Ramos (cell line): ENCODE measurements at regions not wholly inside any gene's neighbourhood (a gene's known extent, or its start where the extent isn't known, plus 50 kb on each side); places are given as distances from the start of the nearest gene placed in this dataset.

Experiments
- in situ Hi-C: fragments of 300-500 bp; cut with MboI; formaldehyde crosslinking; loops from one replicate; pipeline ENCODE4 v1.14.3; 2022; ENCODE audit warnings: low sequenced_read_pairs; ENCODE audit not compliant: unreplicated experiment

GRCh38 chrX:6803607-6804006 is 268.7 kb upstream of the VCX3A start:
- in situ Hi-C loops, result no loop called here

GRCh38 chrX:6793000-6793399 is 258.1 kb upstream of the VCX3A start:
- in situ Hi-C loops, result no loop called here

GRCh38 chrX:6783912-6784311 is 249.0 kb upstream of the VCX3A start:
- in situ Hi-C loops, result no loop called here

- in situ Hi-C loops, result no loop called here
Observed at GRCh38 chrX:6782831-6783230, 247.9 kb upstream of the VCX3A start.

GRCh38 chrX:6778544-6779503 is 243.9 kb upstream of the VCX3A start:
- in situ Hi-C loops, result no loop called here

- in situ Hi-C loops, result no loop called here
Observed at GRCh38 chrX:6777238-6778002, 242.5 kb upstream of the VCX3A start.

GRCh38 chrX:6770936-6771335 is 236.0 kb upstream of the VCX3A start:
- in situ Hi-C loops, result no loop called here

- in situ Hi-C loops, result no loop called here
Observed at GRCh38 chrX:6768881-6769280, 234.0 kb upstream of the VCX3A start.

- in situ Hi-C loops, result no loop called here
Observed at GRCh38 chrX:6761251-6761650, 226.3 kb upstream of the VCX3A start.

GRCh38 chrX:6759655-6760375 is 224.9 kb upstream of the VCX3A start:
- in situ Hi-C loops, result no loop called here

GRCh38 chrX:6758234-6758633 is 223.3 kb upstream of the VCX3A start:
- in situ Hi-C loops, result no loop called here

GRCh38 chrX:6757631-6758030 is 222.7 kb upstream of the VCX3A start:
- in situ Hi-C loops, result no loop called here

- in situ Hi-C loops, result loop anchor here (25.0 kb wide), 2 partner anchors 339 to 464 kb away; no protein-coding TSS in a partner anchor
Observed at GRCh38 chrX:6748595-6748994, 213.7 kb upstream of the VCX3A start.

- in situ Hi-C loops, result loop anchor here (25.0 kb wide), 2 partner anchors 349 to 474 kb away; no protein-coding TSS in a partner anchor
Observed at GRCh38 chrX:6738518-6739470, 203.9 kb upstream of the VCX3A start.

GRCh38 chrX:6734844-6735634 is 200.1 kb upstream of the VCX3A start:
- in situ Hi-C loops, result loop anchor here (25.0 kb wide), 2 partner anchors 352 to 477 kb away; no protein-coding TSS in a partner anchor

- in situ Hi-C loops, result loop anchor here (25.0 kb wide), 2 partner anchors 355 to 480 kb away; no protein-coding TSS in a partner anchor
Observed at GRCh38 chrX:6732101-6732500, 197.2 kb upstream of the VCX3A start.

- in situ Hi-C loops, result loop anchor here (25.0 kb wide), 2 partner anchors 358 to 483 kb away; no protein-coding TSS in a partner anchor
Observed at GRCh38 chrX:6729626-6730025, 194.7 kb upstream of the VCX3A start.

- in situ Hi-C loops, result no loop called here
Observed at GRCh38 chrX:6718766-6719165, 183.8 kb upstream of the VCX3A start.
